ENCODE measurements at regions not wholly inside any gene's neighbourhood (a gene's known extent, or its start where the extent isn't known, plus 50 kb on each side); places are given as distances from the start of the nearest gene placed in this dataset.

- no peak for TF ChIP-seq CTCF (conservative IDR thresholded peaks at IDR 0.05; ENCODE audit: low read depth, low read length)
- no peak for TF ChIP-seq EZH2phosphoT487 (IDR thresholded peaks at IDR 0.05; ENCODE audit: borderline replicate concordance, low read length)
- TF ChIP-seq EZH2 (IDR thresholded peaks at IDR 0.05; ENCODE audit: low read length, unreplicated experiment): no peak
Measured at GRCh38 chr6:91694016-91694654, 1107.3 kb upstream of the MAP3K7 start.

Measured in PC-3 (cell line).